ENCODE measurements at regions not wholly inside any gene's neighbourhood (a gene's known extent, or its start where the extent isn't known, plus 50 kb on each side); places are given as distances from the start of the nearest gene placed in this dataset.

- no peak overlapping the region for H3K9ac ChIP-seq (ENCODE audit: insufficient read depth in 1 of 2, low read depth in 2 of 2, low read length in 2 of 2)
- no TSS peak for BruUV-seq (replicated peaks)
- ATAC-seq, result no peak
- DNase-seq (ENCODE audit: extremely low read depth in 1 of 4, low spot score in 3 of 4), result no peak
- no peaks in the 10 kb centered on the region for H3K9me3 ChIP-seq (replicated peaks; ENCODE audit: control insufficient read depth, insufficient read depth, low read depth, low read length)
- no peaks in the 10 kb centered on the region for H4K20me1 ChIP-seq (replicated peaks; ENCODE audit: control insufficient read depth, insufficient read depth, low read length)
- no peaks in the 10 kb centered on the region for H3K9me1 ChIP-seq (ENCODE audit: control insufficient read depth, insufficient read depth, low read length)
- H2AFZ ChIP-seq (ENCODE audit: low read depth, low read length), result no peak overlapping the region
- H3K27ac ChIP-seq (ENCODE audit: extremely low read depth, low read depth, low read length), result no peak overlapping the region
- intact Hi-C loops (cut with micrococcal nuclease), result no loop called here
- CTCF ChIA-PET (ENCODE audit: low intra/inter-chr PET ratio), result no interaction called here
- H3K4me2 ChIP-seq (ENCODE audit: insufficient read depth, low read length), result no peak overlapping the region
- FAIRE-seq, result no peak
- H3K79me2 ChIP-seq (ENCODE audit: control insufficient read depth, insufficient read depth, low read length), result no peaks in the 10 kb centered on the region
- H3K36me3 ChIP-seq (ENCODE audit: control insufficient read depth, insufficient read depth, low read length), result no peaks in the 10 kb centered on the region
- in situ Hi-C loops (cut with MboI), result no loop called here
- POLR2A ChIA-PET, result no interaction called here
- H3K4me3 ChIP-seq, result no peak overlapping the region
- H3K27me3 ChIP-seq (ENCODE audit: control insufficient read depth in 2 of 2, insufficient read depth in 2 of 2, low read length in 2 of 2), result no peaks in the 10 kb centered on the region
- 0% methylated on average over 3 of the region's 3 CpGs for WGBS (ENCODE audit: insufficient coverage, low coverage, missing lambda C conversion rate)
- TF ChIP-seq EP300 (IDR thresholded peaks at IDR 0.05; ENCODE audit: low read length) (no peak), HIVEP1 (CRISPR knock-in tag; IDR thresholded peaks at IDR 0.05) (no peak), POLR2B (IDR thresholded peaks at IDR 0.05; ENCODE audit: low read depth, partially characterized antibody) (no peak), THRA (IDR thresholded peaks at IDR 0.05) (no peak), TFE3 (CRISPR knock-in tag; IDR thresholded peaks at IDR 0.05) (peak; percentile 51)
- H3K4me1 ChIP-seq (replicated peaks in 1 of 2; ENCODE audit: control insufficient read depth in 2 of 2, insufficient read depth in 2 of 2, low read length in 2 of 2), result no peaks in the 10 kb centered on the region
Observed at GRCh38 chr7:125828153-125828700, 898.6 kb upstream of the POT1 start.
